Smooth muscle cell (in vitro differentiated cells): ENCODE measurements at regions not wholly inside any gene's neighbourhood (a gene's known extent, or its start where the extent isn't known, plus 50 kb on each side); places are given as distances from the start of the nearest gene placed in this dataset.

Experiments used
- DNase-seq: peaks from one replicate; lab custom pipeline; 2025; ENCODE audit not compliant: unreplicated experiment; lab: John Stamatoyannopoulos, UW
- H2AFZ ChIP-seq: fragments of 200-600 bp; sonication (generic); 2 replicates; pipeline ENCODE4 v1.6.0; 2016; ENCODE audit warnings: antibody characterized with exemption, low read depth, mild to moderate bottlenecking
- H3F3A ChIP-seq: fragments of 200-600 bp; sonication (generic); 2 replicates; pipeline ENCODE4 v1.6.0; 2017; ENCODE audit warnings: antibody characterized with exemption, low read depth
- H3K27ac ChIP-seq: fragments of 200-600 bp; sonication (generic); 2 replicates; pipeline ENCODE4 v1.5.1; 2016; ENCODE audit warnings: low read depth, mild to moderate bottlenecking
- H3K27me3 ChIP-seq: fragments of 200-600 bp; sonication (generic); 2 replicates; pipeline ENCODE4 v1.6.1; 2016; ENCODE audit warnings: low read depth, mild to moderate bottlenecking
- H3K36me3 ChIP-seq: fragments of 200-600 bp; sonication (generic); 2 replicates; pipeline ENCODE4 v1.5.1; 2016; ENCODE audit warnings: low read depth
- H3K4me1 ChIP-seq: fragments of 200-600 bp; sonication (generic); 2 replicates; pipeline ENCODE4 v1.5.1; 2016; ENCODE audit warnings: low read depth
- H3K4me2 ChIP-seq: fragments of 200-600 bp; sonication (generic); 2 replicates; pipeline ENCODE4 v1.6.0; 2016; ENCODE audit warnings: mild to moderate bottlenecking
- H3K4me3 ChIP-seq: fragments of 200-600 bp; sonication (generic); 2 replicates; pipeline ENCODE4 v1.5.1; 2016; ENCODE audit warnings: mild to moderate bottlenecking
- H3K79me2 ChIP-seq: fragments of 200-600 bp; sonication (generic); 2 replicates; pipeline ENCODE4 v1.6.0; 2016; ENCODE audit warnings: low read depth, mild to moderate bottlenecking
- H3K9ac ChIP-seq: fragments of 200-600 bp; sonication (generic); 2 replicates; pipeline ENCODE4 v1.6.0; 2016; ENCODE audit warnings: low read depth
- H3K9me3 ChIP-seq: fragments of 200-600 bp; sonication (generic); replicated peaks from 2 replicates; pipeline ENCODE4 v1.5.1; 2016; ENCODE audit warnings: low read depth
- H4K20me1 ChIP-seq: fragments of 200-600 bp; sonication (generic); 2 replicates; pipeline ENCODE4 v1.6.0; 2016; ENCODE audit warnings: low read depth
- WGBS: methylation state at CpG from one replicate; pipeline ENCODE4 v1.1.7; 2016; ENCODE audit warnings: low lambda C conversion rate; 5-methylcytosine and 5-hydroxymethylcytosine counted together
- TF ChIP-seq, protein P1 (sequence below): fragments of 200-600 bp; sonication (generic); IDR thresholded peaks from 2 replicates; pipeline ENCODE4 v1.5.1; 2017; ENCODE audit warnings: borderline replicate concordance, mild to moderate bottlenecking, antibody characterized with exemption; ENCODE audit not compliant: insufficient read depth, poor library complexity, severe bottlenecking

DNA sequence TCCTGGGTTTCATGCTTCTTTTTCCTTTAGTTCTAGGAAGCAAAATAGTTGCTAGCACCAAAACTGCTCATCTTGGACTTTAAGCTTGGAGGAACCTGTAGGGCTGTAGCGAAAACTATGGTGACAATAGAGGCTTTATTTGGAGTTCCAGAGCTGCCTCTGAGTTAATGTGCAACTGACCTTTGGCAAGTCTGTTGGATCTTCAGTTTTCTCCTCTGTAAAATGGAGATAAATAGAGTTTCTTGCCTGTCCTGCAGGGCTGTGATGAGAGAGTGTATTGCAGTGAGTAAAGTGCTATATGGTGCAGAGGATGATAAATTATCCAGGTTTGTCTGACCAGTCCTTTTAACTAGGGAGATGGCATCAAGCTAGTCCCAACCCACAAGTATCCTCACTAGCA lies 417.0 kb downstream of the MAN2A1 start:
- Histone ChIP-seq H3K4me1 (peaks cover 18% of the 10 kb centered on the region), H3K9ac (no peak overlapping the region), H3F3A (no peaks in the 10 kb centered on the region), H3K27me3 (peaks cover 42% of the 10 kb centered on the region), H3K9me3 (no peaks in the 10 kb centered on the region), H2AFZ (no peak overlapping the region), H3K27ac (no peak overlapping the region), H3K4me2 (no peak overlapping the region), H3K36me3 (no peaks in the 10 kb centered on the region), H3K4me3 (no peak overlapping the region), H3K79me2 (no peaks in the 10 kb centered on the region), H4K20me1 (no peaks in the 10 kb centered on the region)
- TF ChIP-seq, protein P1, sequence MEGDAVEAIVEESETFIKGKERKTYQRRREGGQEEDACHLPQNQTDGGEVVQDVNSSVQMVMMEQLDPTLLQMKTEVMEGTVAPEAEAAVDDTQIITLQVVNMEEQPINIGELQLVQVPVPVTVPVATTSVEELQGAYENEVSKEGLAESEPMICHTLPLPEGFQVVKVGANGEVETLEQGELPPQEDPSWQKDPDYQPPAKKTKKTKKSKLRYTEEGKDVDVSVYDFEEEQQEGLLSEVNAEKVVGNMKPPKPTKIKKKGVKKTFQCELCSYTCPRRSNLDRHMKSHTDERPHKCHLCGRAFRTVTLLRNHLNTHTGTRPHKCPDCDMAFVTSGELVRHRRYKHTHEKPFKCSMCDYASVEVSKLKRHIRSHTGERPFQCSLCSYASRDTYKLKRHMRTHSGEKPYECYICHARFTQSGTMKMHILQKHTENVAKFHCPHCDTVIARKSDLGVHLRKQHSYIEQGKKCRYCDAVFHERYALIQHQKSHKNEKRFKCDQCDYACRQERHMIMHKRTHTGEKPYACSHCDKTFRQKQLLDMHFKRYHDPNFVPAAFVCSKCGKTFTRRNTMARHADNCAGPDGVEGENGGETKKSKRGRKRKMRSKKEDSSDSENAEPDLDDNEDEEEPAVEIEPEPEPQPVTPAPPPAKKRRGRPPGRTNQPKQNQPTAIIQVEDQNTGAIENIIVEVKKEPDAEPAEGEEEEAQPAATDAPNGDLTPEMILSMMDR, result no peak
- WGBS, result 100% methylated on average over 1 of the region's 1 CpG
- DNase-seq, result no peak

DNA sequence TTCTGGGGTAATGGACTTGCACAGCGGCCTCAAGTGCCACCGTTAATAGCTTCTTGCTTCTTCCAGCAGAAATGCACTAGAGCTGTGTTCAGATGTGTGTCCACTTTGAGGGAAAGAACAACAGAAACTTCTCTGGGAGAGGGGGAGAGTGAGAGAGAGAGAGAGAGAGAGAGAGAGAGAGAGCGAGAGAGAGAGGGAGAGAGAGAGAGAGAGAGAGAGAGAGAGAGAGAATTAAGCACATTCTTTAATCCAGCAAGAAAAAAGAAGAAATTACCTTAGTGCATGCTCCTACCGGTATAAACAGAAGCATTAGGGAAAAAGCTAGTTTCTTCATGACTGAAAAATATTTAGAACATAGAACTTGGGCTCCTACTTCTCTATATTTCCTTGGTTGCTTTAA lies 418.8 kb downstream of the MAN2A1 start:
- Histone ChIP-seq H3K27me3 (peaks cover 37% of the 10 kb centered on the region), H3K4me3 (no peak overlapping the region), H3K79me2 (no peaks in the 10 kb centered on the region), H3K9ac (no peak overlapping the region), H3K27ac (no peak overlapping the region), H3K4me2 (no peak overlapping the region), H3K4me1 (peaks cover 14% of the 10 kb centered on the region), H2AFZ (no peak overlapping the region), H3K9me3 (no peaks in the 10 kb centered on the region), H3F3A (no peaks in the 10 kb centered on the region), H3K36me3 (no peaks in the 10 kb centered on the region), H4K20me1 (no peaks in the 10 kb centered on the region)
- TF ChIP-seq, protein P1, result no peak
- WGBS, result 91% methylated on average over 3 of the region's 4 CpGs
- no peak for DNase-seq

DNA sequence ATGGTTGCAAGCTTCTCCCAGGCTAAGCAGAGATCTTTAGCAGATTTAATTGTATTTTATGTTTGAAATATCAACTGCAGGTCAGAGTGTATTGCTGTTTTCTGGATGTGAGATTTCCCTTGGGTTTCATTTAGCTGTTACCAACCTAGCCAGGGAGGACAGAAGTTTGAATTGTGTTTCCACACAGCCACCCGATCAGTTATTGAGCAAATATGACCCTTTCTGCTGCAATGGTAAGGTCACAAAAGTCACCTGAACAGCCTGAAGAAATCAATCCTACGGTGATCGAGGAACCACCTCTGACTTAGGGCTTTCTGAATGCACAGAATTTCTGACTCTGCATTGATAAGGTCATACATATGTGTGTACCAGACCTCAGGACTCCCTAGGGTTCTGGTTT lies 419.9 kb downstream of the MAN2A1 start:
- Histone ChIP-seq H4K20me1 (no peaks in the 10 kb centered on the region), H3K36me3 (no peaks in the 10 kb centered on the region), H3K9ac (no peak overlapping the region), H3K27ac (no peak overlapping the region), H3K4me1 (peaks cover 7% of the 10 kb centered on the region), H3K27me3 (peaks cover 26% of the 10 kb centered on the region), H3K4me3 (no peak overlapping the region), H2AFZ (no peak overlapping the region), H3K9me3 (no peaks in the 10 kb centered on the region), H3F3A (no peaks in the 10 kb centered on the region), H3K79me2 (no peaks in the 10 kb centered on the region), H3K4me2 (no peak overlapping the region)
- DNase-seq, result no peak
- WGBS, result 92% methylated on average over 3 of the region's 3 CpGs
- TF ChIP-seq, protein P1, result no peak

- Histone ChIP-seq H3K4me3 (no peak overlapping the region), H3K4me1 (no peaks in the 10 kb centered on the region), H3K27ac (no peak overlapping the region), H2AFZ (no peak overlapping the region), H3K9me3 (no peaks in the 10 kb centered on the region), H3K79me2 (no peaks in the 10 kb centered on the region), H3K27me3 (peaks cover 7% of the 10 kb centered on the region), H3K9ac (no peak overlapping the region), H3K36me3 (no peaks in the 10 kb centered on the region), H3K4me2 (no peak overlapping the region), H4K20me1 (no peaks in the 10 kb centered on the region), H3F3A (no peaks in the 10 kb centered on the region)
- TF ChIP-seq, protein P1, result no peak
- DNase-seq, result no peak
Observed at GRCh38 chr5:110112348-110112747, 422.6 kb downstream of the MAN2A1 start.
